SH-SY5Y (cell line): ENCODE measurements at regions not wholly inside any gene's neighbourhood (a gene's known extent, or its start where the extent isn't known, plus 50 kb on each side); places are given as distances from the start of the nearest gene placed in this dataset.

Experiments
- GATA2 ChIP-seq: IDR thresholded peaks from 2 replicates; pipeline ENCODE4 v1.6.1; 2011; ENCODE audit warnings: mild to moderate bottlenecking, low read depth, low read length
- GATA3 ChIP-seq: IDR thresholded peaks from 2 replicates; pipeline ENCODE4 v1.6.1; 2011; ENCODE audit warnings: low read depth, mild to moderate bottlenecking, low read length, moderate library complexity

- no peak for TF ChIP-seq GATA2
- no peak for TF ChIP-seq GATA3
Observed at GRCh38 chr11:91209751-91210150, 986.9 kb upstream of the CHORDC1 start.
